HCT116 (cell line): ENCODE measurements at regions not wholly inside any gene's neighbourhood (a gene's known extent, or its start where the extent isn't known, plus 50 kb on each side); places are given as distances from the start of the nearest gene placed in this dataset.

Experiments
- ATAC-seq: fragments of 200-7000 bp; cut with Tn5 transposase; 2 replicates; pipeline ENCODE4 v1.9.1; 2020; ENCODE audit warnings: mild to moderate bottlenecking, moderate library complexity
- BruUV-seq: library from RNA; stranded (reverse); fragments of 400-500 nt; replicated peaks from 2 replicates; lab custom pipeline; 2021; lab: Mats Ljungman, UMichigan
- CTCF ChIA-PET: fragments of 300-600 bp; sonication (Branson Sonifier 250); formaldehyde crosslinking; loops from one replicate; lab custom pipeline; 2021; ENCODE audit warnings: antibody characterized with exemption; lab: Charles Lee
- POLR2A ChIA-PET: fragments of 300-600, 350-600 bp; sonication (Branson Sonifier 250); formaldehyde crosslinking; loops from one replicate; lab custom pipeline; 2021; ENCODE audit warnings: antibody characterized with exemption; lab: Charles Lee
- RAD21 ChIA-PET, 2 experiments: fragments of 300-600 bp; sonication (Branson Sonifier 250); formaldehyde crosslinking; loops; one replicate each; lab custom pipeline; 2023; ENCODE audit warnings: low total read pairs in 2 of 2; ENCODE audit not compliant: uncharacterized antibody in 2 of 2, unreplicated experiment in 2 of 2, low non-redundant PET in 1 of 2; lab: Charles Lee
- DNase-seq: peaks from one replicate; pipeline ENCODE4 v3.0.0-alpha.2; 2010; ENCODE audit warnings: low read depth, low spot score
- H2AFZ ChIP-seq: fragments of 200-600 bp; shearing (Covaris generic), sonication (generic); 2 replicates; pipeline ENCODE4 v1.6.1; 2017; ENCODE audit warnings: low read depth, mixed run types, mixed read lengths, antibody characterized with exemption, low read length; ENCODE audit not compliant: poor library complexity, severe bottlenecking
- H3K27ac ChIP-seq: 2 replicates; pipeline ENCODE4 v1.5.1; 2012; ENCODE audit warnings: low read depth, low read length
- H3K27me3 ChIP-seq: fragments of 200-600 bp; sonication (generic); 2 replicates; pipeline ENCODE4 v1.6.1; 2016; ENCODE audit warnings: mixed run types, low read length, mixed read lengths; ENCODE audit not compliant: insufficient read depth
- H3K36me3 ChIP-seq, 2 experiments: fragments of 200-500 bp in 1 of 2; fragments of 200-600 bp in 1 of 2; sonication (Bioruptor generic) in 1 of 2; sonication (generic) in 1 of 2; 2 replicates each; pipeline versions ENCODE4 v1.5.1 to v1.6.1; 2014 to 2016; ENCODE audit warnings: low read length in 2 of 2, inconsistent platforms in 1 of 2, mixed read lengths in 1 of 2, mixed run types in 1 of 2; ENCODE audit not compliant: insufficient read depth in 2 of 2, control insufficient read depth in 1 of 2
- H3K4me1 ChIP-seq, 2 experiments: fragments of 200-600 bp in 1 of 2; sonication (generic) in 1 of 2; 2 replicates each; pipeline versions ENCODE4 v1.5.1 to v1.6.1; 2012 to 2017; ENCODE audit warnings: low read length in 2 of 2, inconsistent platforms in 1 of 2, mild to moderate bottlenecking in 1 of 2, mixed read lengths in 1 of 2, mixed run types in 1 of 2, moderate library complexity in 1 of 2; ENCODE audit not compliant: insufficient read depth in 2 of 2, control insufficient read depth in 1 of 2
- H3K4me2 ChIP-seq: fragments of 200-600 bp; sonication (generic); 2 replicates; pipeline ENCODE4 v1.6.1; 2017; ENCODE audit warnings: mixed run types, low read length, mixed read lengths
- H3K4me3 ChIP-seq, 2 experiments: fragments of 200-600 bp in 1 of 2; sonication (generic) in 1 of 2; replicated peaks in 1 of 2; 2 replicates each; pipeline ENCODE4 v1.5.1; 2011 to 2016; ENCODE audit warnings: low read length in 2 of 2, control low read depth in 1 of 2, low read depth in 1 of 2, mild to moderate bottlenecking in 1 of 2, mixed read lengths in 1 of 2, mixed run types in 1 of 2
- H3K79me2 ChIP-seq: fragments of 200-600 bp; sonication (generic); 2 replicates; pipeline ENCODE4 v1.6.1; 2017; ENCODE audit warnings: mild to moderate bottlenecking, mixed run types, low read length, moderate library complexity, mixed read lengths; ENCODE audit not compliant: insufficient read depth
- H3K9ac ChIP-seq: fragments of 200-600 bp; sonication (generic); 2 replicates; pipeline ENCODE4 v1.6.1; 2016; ENCODE audit warnings: low read length, mixed read lengths
- H3K9me2 ChIP-seq: fragments of 200-600 bp; sonication (generic), shearing (Covaris generic); 2 replicates; pipeline ENCODE4 v1.6.1; 2017; ENCODE audit warnings: mixed run types, mild to moderate bottlenecking, moderate library complexity; ENCODE audit not compliant: insufficient read depth
- H3K9me3 ChIP-seq, 2 experiments: fragments of 200-500 bp in 1 of 2; fragments of 200-600 bp in 1 of 2; sonication (Bioruptor generic) in 1 of 2; sonication (generic) in 1 of 2; 2 replicates each; pipeline ENCODE4 v1.6.1; 2014 to 2017; ENCODE audit warnings: low read length in 2 of 2, mixed read lengths in 2 of 2, inconsistent platforms in 1 of 2, low read depth in 1 of 2, mild to moderate bottlenecking in 1 of 2, mixed run types in 1 of 2, moderate library complexity in 1 of 2; ENCODE audit not compliant: control insufficient read depth in 1 of 2, insufficient read depth in 1 of 2
- H4K20me1 ChIP-seq: fragments of 200-600 bp; sonication (generic), shearing (Covaris generic); 2 replicates; pipeline ENCODE4 v1.6.1; 2017; ENCODE audit warnings: mixed run types, mild to moderate bottlenecking, moderate library complexity; ENCODE audit not compliant: insufficient read depth
- ATF3 ChIP-seq: IDR thresholded peaks from 2 replicates; pipeline ENCODE4 v1.6.1; 2012
- CBX3 ChIP-seq: IDR thresholded peaks from 2 replicates; pipeline ENCODE4 v1.6.1; 2012; ENCODE audit warnings: low read depth
- CEBPB ChIP-seq: IDR thresholded peaks from 2 replicates; pipeline ENCODE4 v1.6.1; 2012; ENCODE audit warnings: low read depth
- CTCF ChIP-seq, 3 experiments: fragments of 200-600 bp in 1 of 3; sonication (generic) in 1 of 3; IDR thresholded peaks in 2 of 3; conservative IDR thresholded peaks in 1 of 3; 2 replicates each; pipeline ENCODE4 v1.5.1; 2012 to 2017; ENCODE audit warnings: low read depth in 2 of 3, low read length in 2 of 3, antibody characterized with exemption in 1 of 3, borderline replicate concordance in 1 of 3, control low read depth in 1 of 3, mild to moderate bottlenecking in 1 of 3, mixed read lengths in 1 of 3, mixed run types in 1 of 3, moderate library complexity in 1 of 3; ENCODE audit not compliant: insufficient read depth in 1 of 3
- EGR1 ChIP-seq: IDR thresholded peaks from 2 replicates; pipeline ENCODE4 v1.6.1; 2012; ENCODE audit warnings: low read depth
- ELF1 ChIP-seq: IDR thresholded peaks from 2 replicates; pipeline ENCODE4 v1.6.1; 2012; ENCODE audit warnings: low read depth, borderline replicate concordance
- EZH2 ChIP-seq: fragments of 200-600 bp; sonication (generic); IDR thresholded peaks from 2 replicates; pipeline ENCODE4 v1.6.1; 2017; ENCODE audit warnings: antibody characterized with exemption, mixed run types
- EZH2phosphoT487 ChIP-seq: fragments of 200-600 bp; IDR thresholded peaks from 2 replicates; pipeline ENCODE4 v1.6.1; 2018; ENCODE audit warnings: antibody characterized with exemption, borderline replicate concordance
- FOSL1 ChIP-seq: IDR thresholded peaks from 2 replicates; pipeline ENCODE4 v1.6.1; 2012; ENCODE audit warnings: low read depth
- JUND ChIP-seq: IDR thresholded peaks from 2 replicates; pipeline ENCODE4 v1.6.1; 2012
- POLR2A ChIP-seq: IDR thresholded peaks from 2 replicates; pipeline ENCODE4 v1.7.0; 2011; ENCODE audit warnings: borderline replicate concordance; ENCODE audit not compliant: insufficient read depth, insufficient read length; ENCODE audit errors: extremely low read depth
- RAD21 ChIP-seq: IDR thresholded peaks from 2 replicates; pipeline ENCODE4 v1.6.1; 2012; ENCODE audit warnings: low read depth, mild to moderate bottlenecking
- REST ChIP-seq: IDR thresholded peaks from 2 replicates; pipeline ENCODE4 v1.6.1; 2012; ENCODE audit warnings: low read depth
- SIN3A ChIP-seq: IDR thresholded peaks from 2 replicates; pipeline ENCODE4 v1.6.1; 2012; ENCODE audit warnings: low read depth
- SP1 ChIP-seq: IDR thresholded peaks from 2 replicates; pipeline ENCODE4 v1.6.1; 2012; ENCODE audit warnings: low read depth
- SRF ChIP-seq: IDR thresholded peaks from 2 replicates; pipeline ENCODE4 v1.6.1; 2012; ENCODE audit warnings: low read depth
- TCF7L2 ChIP-seq: IDR thresholded peaks from 2 replicates; pipeline ENCODE4 v1.7.0; 2011; ENCODE audit warnings: borderline replicate concordance, inconsistent platforms; ENCODE audit not compliant: insufficient read depth, insufficient read length; ENCODE audit errors: extremely low read depth
- YY1 ChIP-seq: IDR thresholded peaks from 2 replicates; pipeline ENCODE4 v1.6.1; 2011; ENCODE audit warnings: low read length, low read depth, moderate library complexity, mild to moderate bottlenecking; ENCODE audit not compliant: insufficient replicate concordance; ENCODE audit errors: extremely low read depth
- ZBTB33 ChIP-seq: IDR thresholded peaks from 2 replicates; pipeline ENCODE4 v1.6.1; 2011; ENCODE audit warnings: mild to moderate bottlenecking, low read length, moderate library complexity; ENCODE audit not compliant: insufficient replicate concordance; ENCODE audit errors: extremely low read depth
- ZFX ChIP-seq: fragments of 450-650 bp; IDR thresholded peaks from 2 replicates; pipeline ENCODE4 v1.6.1; 2017
- intact Hi-C: fragments of 100-400 bp; cut with micrococcal nuclease; formaldehyde crosslinking; loops from 2 replicates; pipeline ENCODE4 v1.10.0; 2022

- H3K27me3 ChIP-seq = no peaks in the 10 kb centered on the region
- no peaks in the 10 kb centered on the region for H3K9me3 ChIP-seq
- intact Hi-C loops = no loop called here
- no peaks in the 10 kb centered on the region for H3K79me2 ChIP-seq
- H3K9me2 ChIP-seq = no peaks in the 10 kb centered on the region
- ChIA-PET CTCF (no interaction called here), RAD21 (no interaction called here), POLR2A (no interaction called here)
- no peak overlapping the region for H3K4me3 ChIP-seq
- no peak for DNase-seq
- H3K9ac ChIP-seq = no peak overlapping the region
- no peak overlapping the region for H3K4me2 ChIP-seq
- no peak overlapping the region for H2AFZ ChIP-seq
- no peaks in the 10 kb centered on the region for H3K4me1 ChIP-seq
- H3K27ac ChIP-seq = no peak overlapping the region
- no TSS peak for BruUV-seq
- TF ChIP-seq ZFX (no peak), SIN3A (no peak), POLR2A (no peak), CTCF (IDR thresholded peaks at IDR 0.05 in 2 of 3, conservative IDR thresholded peaks at IDR 0.05 in 1 of 3; ENCODE audit: borderline replicate concordance in 1 of 3, insufficient read depth in 1 of 3, low read depth in 2 of 3, low read length in 2 of 3) (no peak), JUND (no peak), REST (no peak), EZH2 (no peak), ELF1 (no peak), CEBPB (no peak), TCF7L2 (no peak), SRF (no peak), CBX3 (no peak), SP1 (no peak), EZH2phosphoT487 (no peak), FOSL1 (no peak), ZBTB33 (no peak), ATF3 (no peak), YY1 (no peak), RAD21 (no peak), EGR1 (no peak)
- ATAC-seq = no peak
- no peaks in the 10 kb centered on the region for H3K36me3 ChIP-seq
- no peaks in the 10 kb centered on the region for H4K20me1 ChIP-seq
These were observed 801.2 kb downstream of the C4orf33 start for GRCh38 chr4:129897111-129897510.
